GM12874 (cell line): ENCODE measurements at regions not wholly inside any gene's neighbourhood (a gene's known extent, or its start where the extent isn't known, plus 50 kb on each side); places are given as distances from the start of the nearest gene placed in this dataset.

ENCODE experiments used
- TF ChIP-seq, protein P1 (sequence below): IDR thresholded peaks from 2 replicates; pipeline ENCODE4 v1.5.1; 2011; ENCODE audit warnings: low read depth, mild to moderate bottlenecking, control low read depth, low read length, moderate library complexity; ENCODE audit not compliant: insufficient read depth

GRCh38 chr2:51807229-51807628 lies 775.3 kb upstream of the NRXN1 start:
- TF ChIP-seq, protein P1, sequence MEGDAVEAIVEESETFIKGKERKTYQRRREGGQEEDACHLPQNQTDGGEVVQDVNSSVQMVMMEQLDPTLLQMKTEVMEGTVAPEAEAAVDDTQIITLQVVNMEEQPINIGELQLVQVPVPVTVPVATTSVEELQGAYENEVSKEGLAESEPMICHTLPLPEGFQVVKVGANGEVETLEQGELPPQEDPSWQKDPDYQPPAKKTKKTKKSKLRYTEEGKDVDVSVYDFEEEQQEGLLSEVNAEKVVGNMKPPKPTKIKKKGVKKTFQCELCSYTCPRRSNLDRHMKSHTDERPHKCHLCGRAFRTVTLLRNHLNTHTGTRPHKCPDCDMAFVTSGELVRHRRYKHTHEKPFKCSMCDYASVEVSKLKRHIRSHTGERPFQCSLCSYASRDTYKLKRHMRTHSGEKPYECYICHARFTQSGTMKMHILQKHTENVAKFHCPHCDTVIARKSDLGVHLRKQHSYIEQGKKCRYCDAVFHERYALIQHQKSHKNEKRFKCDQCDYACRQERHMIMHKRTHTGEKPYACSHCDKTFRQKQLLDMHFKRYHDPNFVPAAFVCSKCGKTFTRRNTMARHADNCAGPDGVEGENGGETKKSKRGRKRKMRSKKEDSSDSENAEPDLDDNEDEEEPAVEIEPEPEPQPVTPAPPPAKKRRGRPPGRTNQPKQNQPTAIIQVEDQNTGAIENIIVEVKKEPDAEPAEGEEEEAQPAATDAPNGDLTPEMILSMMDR = no peak

GRCh38 chr2:51795248-51795888 lies 763.4 kb upstream of the NRXN1 start:
- TF ChIP-seq, protein P1 = peak; percentile 53

DNA sequence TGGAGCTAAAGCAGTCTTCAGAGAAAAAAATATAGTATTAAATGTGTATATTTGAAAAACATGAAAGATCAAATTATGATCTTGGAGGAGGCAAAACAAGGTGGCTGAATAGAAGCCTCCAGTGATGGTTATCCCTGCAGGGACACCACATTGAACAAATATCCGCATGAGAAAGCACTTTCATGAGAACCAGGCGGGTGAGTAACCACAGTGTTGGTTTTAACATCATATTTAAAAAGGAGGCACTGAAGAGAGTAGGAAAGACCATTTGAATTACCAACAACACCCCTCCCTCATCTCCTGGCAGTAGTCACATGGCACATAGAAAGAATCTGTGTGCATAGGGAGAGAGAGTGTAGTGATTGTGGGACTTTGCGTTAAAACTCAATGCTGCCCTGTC lies 759.6 kb upstream of the NRXN1 start:
- TF ChIP-seq, protein P1 = no peak

- TF ChIP-seq, protein P1 = no peak
These were observed 758.9 kb upstream of the NRXN1 start for GRCh38 chr2:51790854-51791253.

- TF ChIP-seq, protein P1 = no peak
These were observed 758.0 kb upstream of the NRXN1 start for GRCh38 chr2:51789918-51790317.

- TF ChIP-seq, protein P1 = no peak
These were observed 751.2 kb upstream of the NRXN1 start for GRCh38 chr2:51782921-51783765.

DNA sequence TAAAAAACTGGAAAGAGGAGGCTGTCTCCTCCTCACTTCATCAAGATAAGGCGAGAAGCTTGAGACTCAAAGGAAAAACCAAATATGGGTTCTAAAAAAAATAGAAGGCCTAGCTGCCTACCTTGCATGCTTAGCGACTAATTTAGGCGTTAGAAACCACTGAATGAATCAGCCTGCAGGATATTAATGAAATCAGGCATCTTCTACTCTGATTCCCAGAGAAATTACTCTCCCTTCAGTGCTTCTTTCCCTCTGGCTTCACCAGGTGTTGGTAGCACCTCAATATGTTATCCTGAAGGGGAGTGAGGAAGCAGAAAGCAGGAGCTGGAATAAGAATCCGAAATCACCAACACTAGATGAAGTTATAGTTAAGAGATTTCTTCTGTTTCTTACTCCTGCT lies 749.8 kb upstream of the NRXN1 start:
- TF ChIP-seq, protein P1 = no peak
